AG08396 (cell line): ENCODE measurements at regions not wholly inside any gene's neighbourhood (a gene's known extent, or its start where the extent isn't known, plus 50 kb on each side); places are given as distances from the start of the nearest gene placed in this dataset.
"Not testable (repeated sequence)": the region's sequence is repeated elsewhere in the genome, so short reads cannot be mapped to it uniquely, and the experiment has no call there.

Experiments
- DNase-seq: peaks from one replicate; pipeline ENCODE4 v3.0.0; 2012; ENCODE audit warnings: low spot score, mixed read lengths

- no peak for DNase-seq
Measured at GRCh38 chr3:25151903-25152295, 276.2 kb upstream of the RARB start.

- no peak for DNase-seq
Measured at GRCh38 chr3:25153136-25153535, 274.9 kb upstream of the RARB start.

GRCh38 chr3:25153561-25153960, 274.5 kb upstream of the RARB start:
- no peak for DNase-seq

GRCh38 chr3:25155652-25156471, 272.2 kb upstream of the RARB start:
- no peak for DNase-seq

GRCh38 chr3:25156626-25157025, 271.4 kb upstream of the RARB start:
- DNase-seq: peak; percentile 12

- no peak for DNase-seq
Measured at GRCh38 chr3:25165306-25165705, 262.8 kb upstream of the RARB start.

GRCh38 chr3:25166016-25166415, 262.0 kb upstream of the RARB start:
- no peak for DNase-seq

GRCh38 chr3:25169151-25169550, 258.9 kb upstream of the RARB start:
- DNase-seq: no peak

GRCh38 chr3:25170021-25170420, 258.0 kb upstream of the RARB start:
- no peak for DNase-seq

GRCh38 chr3:25171118-25171807, 256.8 kb upstream of the RARB start:
- no peak for DNase-seq

GRCh38 chr3:25171897-25172296, 256.2 kb upstream of the RARB start:
- no peak for DNase-seq

GRCh38 chr3:25173606-25174005, 254.5 kb upstream of the RARB start:
- no peak for DNase-seq

GRCh38 chr3:25174251-25174650, 253.8 kb upstream of the RARB start:
- DNase-seq: no peak

GRCh38 chr3:25177041-25177440, 251.0 kb upstream of the RARB start:
- DNase-seq: no peak

- no peak for DNase-seq
Measured at GRCh38 chr3:25178672-25179071, 249.4 kb upstream of the RARB start.

- DNase-seq: no peak
Measured at GRCh38 chr3:25181096-25181495, 247.0 kb upstream of the RARB start.

GRCh38 chr3:25182794-25183193, 245.3 kb upstream of the RARB start:
- DNase-seq: no peak

GRCh38 chr3:25184641-25185250, 243.3 kb upstream of the RARB start:
- no peak for DNase-seq

GRCh38 chr3:25191673-25192072, 236.4 kb upstream of the RARB start:
- no peak for DNase-seq

- DNase-seq: not testable (repeated sequence)
Measured at GRCh38 chr3:25199567-25199966, 228.5 kb upstream of the RARB start.

GRCh38 chr3:25212736-25213135, 215.3 kb upstream of the RARB start:
- no peak for DNase-seq

- DNase-seq: no peak
Measured at GRCh38 chr3:25214034-25214433, 214.0 kb upstream of the RARB start.

GRCh38 chr3:25218362-25218761, 209.7 kb upstream of the RARB start:
- no peak for DNase-seq
